ENCODE measurements at regions not wholly inside any gene's neighbourhood (a gene's known extent, or its start where the extent isn't known, plus 50 kb on each side); places are given as distances from the start of the nearest gene placed in this dataset.
A peak's percentile ranks its signal among the peaks of the same experiment; 100 is the strongest.

DNA sequence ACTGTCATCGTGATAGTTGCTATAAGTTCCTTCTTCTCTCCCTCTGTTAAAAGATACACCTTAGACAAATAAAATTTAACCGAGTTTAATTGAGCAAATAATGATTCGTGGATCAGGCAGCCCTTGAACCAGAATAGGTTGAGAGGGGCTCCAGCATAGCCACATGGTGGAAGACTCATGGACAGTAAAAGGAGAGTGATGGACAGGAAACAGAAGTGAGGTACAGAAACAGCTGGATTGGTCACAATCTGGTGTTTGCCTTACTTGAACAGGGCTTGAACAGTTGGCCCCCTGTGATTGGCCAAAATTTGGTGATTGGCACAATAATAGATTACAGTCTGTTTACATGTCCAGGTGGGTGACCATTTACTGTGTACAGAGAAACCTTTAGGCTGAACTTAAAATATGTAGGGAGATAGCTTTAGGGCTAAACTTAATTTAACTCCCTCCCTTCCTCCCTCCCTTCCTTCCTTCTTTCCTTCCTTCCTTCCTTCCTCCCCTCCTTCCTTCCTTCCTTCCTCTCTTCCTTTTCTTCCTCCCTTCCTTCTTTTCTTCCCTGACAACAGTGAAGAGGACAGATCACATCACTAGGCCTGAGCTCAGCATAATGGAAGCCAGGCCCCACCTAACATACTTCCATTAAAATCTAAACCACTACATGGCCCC, 531.8 kb upstream of the JARID2 start:
- TF ChIP-seq POLR2AphosphoS5 (IDR thresholded peaks at IDR 0.05; ENCODE audit: low read depth), result no peak
- TF ChIP-seq, protein P1, sequence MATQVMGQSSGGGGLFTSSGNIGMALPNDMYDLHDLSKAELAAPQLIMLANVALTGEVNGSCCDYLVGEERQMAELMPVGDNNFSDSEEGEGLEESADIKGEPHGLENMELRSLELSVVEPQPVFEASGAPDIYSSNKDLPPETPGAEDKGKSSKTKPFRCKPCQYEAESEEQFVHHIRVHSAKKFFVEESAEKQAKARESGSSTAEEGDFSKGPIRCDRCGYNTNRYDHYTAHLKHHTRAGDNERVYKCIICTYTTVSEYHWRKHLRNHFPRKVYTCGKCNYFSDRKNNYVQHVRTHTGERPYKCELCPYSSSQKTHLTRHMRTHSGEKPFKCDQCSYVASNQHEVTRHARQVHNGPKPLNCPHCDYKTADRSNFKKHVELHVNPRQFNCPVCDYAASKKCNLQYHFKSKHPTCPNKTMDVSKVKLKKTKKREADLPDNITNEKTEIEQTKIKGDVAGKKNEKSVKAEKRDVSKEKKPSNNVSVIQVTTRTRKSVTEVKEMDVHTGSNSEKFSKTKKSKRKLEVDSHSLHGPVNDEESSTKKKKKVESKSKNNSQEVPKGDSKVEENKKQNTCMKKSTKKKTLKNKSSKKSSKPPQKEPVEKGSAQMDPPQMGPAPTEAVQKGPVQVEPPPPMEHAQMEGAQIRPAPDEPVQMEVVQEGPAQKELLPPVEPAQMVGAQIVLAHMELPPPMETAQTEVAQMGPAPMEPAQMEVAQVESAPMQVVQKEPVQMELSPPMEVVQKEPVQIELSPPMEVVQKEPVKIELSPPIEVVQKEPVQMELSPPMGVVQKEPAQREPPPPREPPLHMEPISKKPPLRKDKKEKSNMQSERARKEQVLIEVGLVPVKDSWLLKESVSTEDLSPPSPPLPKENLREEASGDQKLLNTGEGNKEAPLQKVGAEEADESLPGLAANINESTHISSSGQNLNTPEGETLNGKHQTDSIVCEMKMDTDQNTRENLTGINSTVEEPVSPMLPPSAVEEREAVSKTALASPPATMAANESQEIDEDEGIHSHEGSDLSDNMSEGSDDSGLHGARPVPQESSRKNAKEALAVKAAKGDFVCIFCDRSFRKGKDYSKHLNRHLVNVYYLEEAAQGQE (IDR thresholded peaks at IDR 0.05; ENCODE audit: insufficient replicate concordance, low read depth), result no peak
- no peak for TF ChIP-seq SPI1 (IDR thresholded peaks at IDR 0.05; ENCODE audit: borderline replicate concordance, low read depth)
- TF ChIP-seq, protein P2, sequence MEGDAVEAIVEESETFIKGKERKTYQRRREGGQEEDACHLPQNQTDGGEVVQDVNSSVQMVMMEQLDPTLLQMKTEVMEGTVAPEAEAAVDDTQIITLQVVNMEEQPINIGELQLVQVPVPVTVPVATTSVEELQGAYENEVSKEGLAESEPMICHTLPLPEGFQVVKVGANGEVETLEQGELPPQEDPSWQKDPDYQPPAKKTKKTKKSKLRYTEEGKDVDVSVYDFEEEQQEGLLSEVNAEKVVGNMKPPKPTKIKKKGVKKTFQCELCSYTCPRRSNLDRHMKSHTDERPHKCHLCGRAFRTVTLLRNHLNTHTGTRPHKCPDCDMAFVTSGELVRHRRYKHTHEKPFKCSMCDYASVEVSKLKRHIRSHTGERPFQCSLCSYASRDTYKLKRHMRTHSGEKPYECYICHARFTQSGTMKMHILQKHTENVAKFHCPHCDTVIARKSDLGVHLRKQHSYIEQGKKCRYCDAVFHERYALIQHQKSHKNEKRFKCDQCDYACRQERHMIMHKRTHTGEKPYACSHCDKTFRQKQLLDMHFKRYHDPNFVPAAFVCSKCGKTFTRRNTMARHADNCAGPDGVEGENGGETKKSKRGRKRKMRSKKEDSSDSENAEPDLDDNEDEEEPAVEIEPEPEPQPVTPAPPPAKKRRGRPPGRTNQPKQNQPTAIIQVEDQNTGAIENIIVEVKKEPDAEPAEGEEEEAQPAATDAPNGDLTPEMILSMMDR (IDR thresholded peaks at IDR 0.05; ENCODE audit: insufficient read depth, low read length), result no peak
- no peak for TF ChIP-seq GABPA (IDR thresholded peaks at IDR 0.05; ENCODE audit: low read depth)
- Histone ChIP-seq H3K27me3 (ENCODE audit: insufficient read depth, poor library complexity, severe bottlenecking) (no peaks in the 10 kb centered on the region), H3K27ac (replicated peaks) (no peak overlapping the region), H3K4me3 (replicated peaks; ENCODE audit: insufficient read depth, low read length) (no peak overlapping the region)
- DNase-seq (ENCODE audit: low read depth in 1 of 2, low spot score in 1 of 2), result peak in 1 of 2 experiments; percentile 32

DNA sequence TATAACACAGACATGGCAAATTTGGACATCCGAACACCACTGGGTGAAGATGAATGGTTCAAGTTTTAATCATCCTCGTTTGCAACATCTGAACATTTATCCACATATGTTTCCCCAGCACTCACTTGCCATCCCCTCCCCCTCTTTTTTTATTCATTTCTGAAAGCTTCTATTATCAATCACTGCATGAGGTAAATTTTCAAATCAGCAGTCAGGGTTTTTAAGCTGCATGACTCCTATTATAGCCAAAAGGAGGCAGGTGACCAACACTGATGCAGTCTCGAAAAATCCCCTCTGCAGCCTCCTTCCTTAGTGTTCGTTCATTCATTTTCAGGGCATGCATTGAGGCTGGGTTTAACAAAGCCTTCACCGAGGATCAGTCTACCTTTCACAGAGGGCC, 530.8 kb upstream of the JARID2 start:
- no peaks in the 10 kb centered on the region for H3K27me3 ChIP-seq (ENCODE audit: insufficient read depth, poor library complexity, severe bottlenecking)
- no peak overlapping the region for H3K4me3 ChIP-seq (replicated peaks; ENCODE audit: insufficient read depth, low read length)
- no peak overlapping the region for H3K27ac ChIP-seq (replicated peaks)
- DNase-seq (ENCODE audit: low read depth in 1 of 2, low spot score in 1 of 2), result no peak
- TF ChIP-seq, protein P2 (IDR thresholded peaks at IDR 0.05; ENCODE audit: insufficient read depth, low read length), result no peak
- TF ChIP-seq, protein P1 (IDR thresholded peaks at IDR 0.05; ENCODE audit: insufficient replicate concordance, low read depth), result no peak
- TF ChIP-seq SPI1 (IDR thresholded peaks at IDR 0.05; ENCODE audit: borderline replicate concordance, low read depth) (no peak), GABPA (IDR thresholded peaks at IDR 0.05; ENCODE audit: low read depth) (no peak), POLR2AphosphoS5 (IDR thresholded peaks at IDR 0.05; ENCODE audit: low read depth) (no peak)

DNA sequence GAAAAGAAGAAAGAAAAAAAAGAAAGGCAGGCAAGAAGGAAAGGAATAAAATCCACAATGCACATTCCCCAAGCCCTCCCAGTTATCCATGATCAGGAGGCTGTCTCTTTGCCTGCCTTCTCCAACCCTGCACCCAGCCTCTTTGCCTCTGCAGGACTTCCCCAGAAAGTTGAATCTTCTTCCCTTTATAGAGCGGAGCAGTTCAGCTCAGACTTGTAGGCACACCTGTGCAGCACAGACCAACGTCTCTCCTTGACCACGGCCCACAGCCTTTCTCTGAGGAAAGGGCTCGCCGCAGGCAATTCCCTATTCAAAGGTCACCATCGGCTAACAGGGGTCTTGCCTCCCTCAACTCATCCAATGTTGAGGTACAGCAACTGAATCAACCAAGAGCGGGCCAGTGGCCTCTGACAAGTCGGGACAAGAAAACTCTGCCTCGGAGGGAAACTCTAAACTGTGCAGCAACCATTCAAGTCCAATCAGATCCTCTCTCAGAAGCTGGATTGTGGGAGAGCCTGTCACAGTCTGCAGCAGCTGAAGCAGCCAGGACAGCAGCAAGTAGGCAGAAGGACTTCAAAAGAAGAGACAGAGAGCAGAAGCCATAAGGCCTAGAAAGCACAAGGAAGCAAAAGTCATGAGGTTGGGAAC, 529.2 kb upstream of the JARID2 start:
- peak overlapping the region; percentile 21; the same call in 1 of the 2 replicates for H3K27ac ChIP-seq (replicated peaks)
- no peak overlapping the region for H3K4me3 ChIP-seq (replicated peaks; ENCODE audit: insufficient read depth, low read length)
- TF ChIP-seq SPI1 (IDR thresholded peaks at IDR 0.05; ENCODE audit: borderline replicate concordance, low read depth), result peak; percentile 30; the same call in 1 of the 2 replicates
- TF ChIP-seq POLR2AphosphoS5 (IDR thresholded peaks at IDR 0.05; ENCODE audit: low read depth), result no peak
- no peaks in the 10 kb centered on the region for H3K27me3 ChIP-seq (ENCODE audit: insufficient read depth, poor library complexity, severe bottlenecking)
- DNase-seq (ENCODE audit: low read depth in 1 of 2, low spot score in 1 of 2), result peak in 1 of 2 experiments; percentile 27

DNA sequence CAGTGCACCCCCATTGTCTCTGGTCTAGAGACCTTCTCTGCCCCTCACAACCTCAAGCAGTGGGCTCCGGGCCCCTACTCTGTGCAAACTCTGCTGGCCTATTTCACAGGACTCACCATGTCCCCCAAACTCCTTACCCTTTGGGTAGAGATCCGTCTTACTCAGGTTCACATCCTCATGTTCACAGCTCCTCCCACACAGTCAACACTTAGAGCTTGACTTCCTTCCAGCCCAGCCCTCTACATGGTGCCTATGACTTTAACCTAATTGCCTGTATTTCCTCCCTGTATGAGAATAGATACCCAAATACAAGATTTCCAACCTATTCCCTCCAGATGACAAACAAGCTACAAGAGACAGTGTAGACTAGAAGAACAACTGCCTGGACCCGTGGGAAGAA, 528.6 kb upstream of the JARID2 start:
- TF ChIP-seq SPI1 (IDR thresholded peaks at IDR 0.05; ENCODE audit: borderline replicate concordance, low read depth) (peak; percentile 32; the same call in 1 of the 2 replicates), POLR2AphosphoS5 (IDR thresholded peaks at IDR 0.05; ENCODE audit: low read depth) (no peak)
- Histone ChIP-seq H3K4me3 (replicated peaks; ENCODE audit: insufficient read depth, low read length) (no peak overlapping the region), H3K27ac (replicated peaks) (no peak overlapping the region)

More for the DNA sequence above, 528.6 kb upstream of the JARID2 start:
- H3K27me3 ChIP-seq (ENCODE audit: insufficient read depth, poor library complexity, severe bottlenecking), result no peaks in the 10 kb centered on the region
- no peak for DNase-seq (ENCODE audit: low read depth in 1 of 2, low spot score in 1 of 2)

Measured in HL-60 (cell line).